Stomach (tissue), 8 donors: ENCODE measurements at regions not wholly inside any gene's neighbourhood (a gene's known extent, or its start where the extent isn't known, plus 50 kb on each side); places are given as distances from the start of the nearest gene placed in this dataset.

Experiments used
- DNase-seq, 2 donors: peaks; one replicate each; pipeline versions ENCODE4 v3.0.0 to v3.0.0-alpha.2; 2013 to 2019
- H3K27ac ChIP-seq, 5 donors: fragments of 200-600 bp in 4 of 5; sonication (generic) in 4 of 5; one replicate each; pipeline ENCODE4 v1.5.1; 2013 to 2019; ENCODE audit warnings: mild to moderate bottlenecking in 1 of 5, moderate library complexity in 1 of 5
- H3K27me3 ChIP-seq, 3 donors: fragments of 200-600 bp; sonication (generic); one replicate each; pipeline ENCODE4 v1.5.1; 2017 to 2019; ENCODE audit warnings: mixed run types in 1 of 3
- H3K36me3 ChIP-seq, 4 donors: fragments of 200-600 bp; sonication (generic); 1 replicate in 3 of 4; 2 replicates in 1 of 4; pipeline ENCODE4 v1.5.1; 2016 to 2019
- H3K4me1 ChIP-seq, 4 donors: fragments of 200-600 bp; sonication (generic); one replicate each; pipeline ENCODE4 v1.5.1; 2016 to 2019
- H3K4me3 ChIP-seq, 4 donors: fragments of 200-600 bp; sonication (generic) in 3 of 4; one replicate each; pipeline ENCODE4 v1.5.1; 2016 to 2019; ENCODE audit warnings: mild to moderate bottlenecking in 1 of 4
- H3K9me3 ChIP-seq, 4 donors: fragments of 200-600 bp; sonication (generic); one replicate each; pipeline ENCODE4 v1.5.1; 2016 to 2019
- CTCF ChIP-seq, 7 experiments: fragments of 450-650 bp in 4 of 7; fragments of 200-600 bp in 3 of 7; sonication (generic) in 3 of 7; IDR thresholded peaks; one replicate each; pipeline ENCODE4 v1.5.1; 2016 to 2019; ENCODE audit warnings: antibody characterized with exemption in 7 of 7, control low read depth in 2 of 7, mild to moderate bottlenecking in 1 of 7
- EP300 ChIP-seq: sonication (generic); formaldehyde crosslinking; IDR thresholded peaks from one replicate; pipeline ENCODE4 v1.6.1; 2017; ENCODE audit warnings: antibody characterized with exemption
- POLR2A ChIP-seq, 4 donors: fragments of 450-650 bp; IDR thresholded peaks; one replicate each; pipeline ENCODE4 v1.6.1; 2016; ENCODE audit warnings: antibody characterized with exemption in 4 of 4, control low read depth in 2 of 4, mild to moderate bottlenecking in 1 of 4, moderate library complexity in 1 of 4
- POLR2AphosphoS5 ChIP-seq, 3 donors: sonication (generic); formaldehyde crosslinking; IDR thresholded peaks; one replicate each; pipeline ENCODE4 v1.6.1; 2016; ENCODE audit warnings: antibody characterized with exemption in 3 of 3
- WGBS, 5 donors: extraction: QIAGEN DNeasy Blood & Tissue Kit in 3 of 5; methylation state at CpG; one replicate each; pipeline versions ENCODE4 v1.1.5 to v1.1.7; 2013 to 2018; 5-methylcytosine and 5-hydroxymethylcytosine counted together
- intact Hi-C: fragments of 100-400 bp; cut with DNase I; formaldehyde crosslinking; loops from one replicate; pipeline ENCODE4 v1.15.1; 2023; ENCODE audit warnings: low total_unique reads
- donor health status: healthy with polysubstance abuse.
- donor health status: Bipolar disorder and iron deficiency.
- donor health status: healthy.

- Histone ChIP-seq H3K27me3 (no peaks in the 10 kb centered on the region), H3K9me3 (peaks cover 0 to 10% (median 2%) of the 10 kb centered on the region in 4 donors), H3K4me1 (peaks cover 0 to 5% (median 0%) of the 10 kb centered on the region in 4 donors), H3K36me3 (peaks cover 0 to 33% (median 7%) of the 10 kb centered on the region in 4 donors), H3K27ac (no peak overlapping the region), H3K4me3 (no peak overlapping the region)
- DNase-seq: peak in 1 of 2 donors; percentile 34
- intact Hi-C loops: no loop called here
- TF ChIP-seq EP300 (no peak), POLR2AphosphoS5 (IDR thresholded peaks at IDR 0.05) (no peak), POLR2A (IDR thresholded peaks at IDR 0.05) (no peak), CTCF (IDR thresholded peaks at IDR 0.05) (no peak)
- WGBS, 5 donors: 40 to 53% (median 49%) methylated on average over 3 of the region's 3 CpGs
Observed at GRCh38 chr15:31571676-31572075, 245.0 kb downstream of the KLF13 start.

- Histone ChIP-seq H3K36me3 (peaks cover 0 to 12% (median 5%) of the 10 kb centered on the region in 4 donors), H3K27me3 (no peaks in the 10 kb centered on the region), H3K4me1 (peaks cover 0 to 5% (median 0%) of the 10 kb centered on the region in 4 donors), H3K4me3 (no peak overlapping the region), H3K27ac (no peak overlapping the region), H3K9me3 (peaks cover 0 to under 1% (median 0%) of the 10 kb centered on the region in 4 donors)
- TF ChIP-seq POLR2A (IDR thresholded peaks at IDR 0.05) (no peak), EP300 (no peak), CTCF (IDR thresholded peaks at IDR 0.05) (no peak), POLR2AphosphoS5 (IDR thresholded peaks at IDR 0.05) (no peak)
- intact Hi-C loops: no loop called here
- DNase-seq: no peak
- 92 to 98% (median 98%) methylated on average over 3 of the region's 3 CpGs for WGBS, 5 donors
Observed at GRCh38 chr15:31573759-31574158, 247.1 kb downstream of the KLF13 start.

GRCh38 chr15:31574766-31575165 lies 248.1 kb downstream of the KLF13 start:
- intact Hi-C loops: no loop called here
- peaks cover 0 to 5% (median 0%) of the 10 kb centered on the region in 4 donors for H3K4me1 ChIP-seq
- DNase-seq: peak in 1 of 2 donors; percentile 36
- H3K36me3 ChIP-seq: peaks cover 0 to 3% (median under 1%) of the 10 kb centered on the region in 4 donors
- WGBS, 5 donors: 28 to 48% (median 33%) methylated on average over 1 of the region's 1 CpG
- no peak overlapping the region for H3K4me3 ChIP-seq
- H3K27me3 ChIP-seq: no peaks in the 10 kb centered on the region
- no peak for TF ChIP-seq CTCF (IDR thresholded peaks at IDR 0.05)
- TF ChIP-seq POLR2A (IDR thresholded peaks at IDR 0.05): no peak
- TF ChIP-seq POLR2AphosphoS5 (IDR thresholded peaks at IDR 0.05): no peak
- TF ChIP-seq EP300: no peak
- no peaks in the 10 kb centered on the region for H3K9me3 ChIP-seq
- H3K27ac ChIP-seq: no peak overlapping the region

GRCh38 chr15:31577108-31577507 lies 250.5 kb downstream of the KLF13 start:
- Histone ChIP-seq H3K4me3 (no peak overlapping the region), H3K27ac (no peak overlapping the region), H3K4me1 (peaks cover 0 to 5% (median 0%) of the 10 kb centered on the region in 4 donors), H3K27me3 (no peaks in the 10 kb centered on the region), H3K36me3 (no peaks in the 10 kb centered on the region), H3K9me3 (peaks cover 0 to 17% (median 16%) of the 10 kb centered on the region in 4 donors)
- TF ChIP-seq EP300: no peak
- TF ChIP-seq CTCF (IDR thresholded peaks at IDR 0.05): no peak
- no peak for TF ChIP-seq POLR2AphosphoS5 (IDR thresholded peaks at IDR 0.05)
- TF ChIP-seq POLR2A (IDR thresholded peaks at IDR 0.05): no peak
- intact Hi-C loops: no loop called here
- no peak for DNase-seq
- 44 to 62% (median 53%) methylated on average over 5 of the region's 5 CpGs for WGBS, 5 donors
